ENCODE measurements at regions not wholly inside any gene's neighbourhood (a gene's known extent, or its start where the extent isn't known, plus 50 kb on each side); places are given as distances from the start of the nearest gene placed in this dataset.
"Not testable (repeated sequence)": the region's sequence is repeated elsewhere in the genome, so short reads cannot be mapped to it uniquely, and the experiment has no call there.

DNA sequence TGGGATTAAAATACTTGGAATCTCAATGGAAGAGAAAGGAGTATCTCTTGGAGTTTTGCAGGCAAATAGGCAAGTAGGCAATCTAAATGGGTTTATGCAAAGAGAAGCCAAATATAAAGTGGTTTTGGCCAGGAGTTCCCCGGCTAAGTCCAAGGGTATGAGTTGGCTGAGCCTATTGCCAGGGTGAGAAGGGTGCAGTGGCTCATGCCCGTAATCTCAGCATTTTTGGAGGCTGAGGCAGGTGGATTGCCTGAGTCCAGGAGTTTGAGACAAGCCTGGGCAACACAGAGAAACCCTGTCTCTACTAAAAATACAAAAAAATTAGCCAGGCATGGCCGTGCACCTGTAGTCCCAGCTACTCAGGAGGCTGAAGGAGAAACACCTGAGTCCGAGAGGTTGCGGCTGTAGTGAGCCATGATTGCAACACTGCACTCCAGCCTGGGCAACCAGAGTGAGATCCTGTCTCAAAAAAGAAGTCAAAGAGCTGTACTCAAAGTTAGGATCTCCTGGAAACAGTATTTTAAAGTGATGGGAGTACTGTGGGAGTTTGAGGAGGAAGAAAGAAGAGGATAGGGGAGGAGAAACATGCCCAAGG, 130.4 kb upstream of the RAB18 start:
- no peak overlapping the region for H3K4me3 ChIP-seq (replicated peaks; ENCODE audit: insufficient read depth, low read length)
- peak; percentile 23; the same call in 1 of the 2 replicates for TF ChIP-seq SPI1 (IDR thresholded peaks at IDR 0.05; ENCODE audit: borderline replicate concordance, low read depth)
- no peak for TF ChIP-seq POLR2AphosphoS5 (IDR thresholded peaks at IDR 0.05; ENCODE audit: low read depth)
- DNase-seq (ENCODE audit: low read depth in 1 of 2, low spot score in 1 of 2) = no peak
- H3K27ac ChIP-seq (replicated peaks) = no peak overlapping the region
- H3K27me3 ChIP-seq (ENCODE audit: insufficient read depth, poor library complexity, severe bottlenecking) = no peaks in the 10 kb centered on the region

GRCh38 chr10:27372095-27372494, 131.5 kb upstream of the ACBD5 start:
- Histone ChIP-seq H3K4me3 (replicated peaks; ENCODE audit: insufficient read depth, low read length) (no peak overlapping the region), H3K27ac (replicated peaks) (no peak overlapping the region)
- no peak for DNase-seq (ENCODE audit: low read depth in 1 of 2, low spot score in 1 of 2)

GRCh38 chr10:27371375-27371774, 130.8 kb upstream of the ACBD5 start:
- H3K27ac ChIP-seq (replicated peaks); DNase-seq (ENCODE audit: low read depth in 1 of 2, low spot score in 1 of 2); H3K4me3 ChIP-seq (replicated peaks; ENCODE audit: insufficient read depth, low read length); H3K27me3 ChIP-seq (ENCODE audit: insufficient read depth, poor library complexity, severe bottlenecking): not testable (repeated sequence)

More at GRCh38 chr10:27372095-27372494, 131.5 kb upstream of the ACBD5 start:
- TF ChIP-seq, protein P1, sequence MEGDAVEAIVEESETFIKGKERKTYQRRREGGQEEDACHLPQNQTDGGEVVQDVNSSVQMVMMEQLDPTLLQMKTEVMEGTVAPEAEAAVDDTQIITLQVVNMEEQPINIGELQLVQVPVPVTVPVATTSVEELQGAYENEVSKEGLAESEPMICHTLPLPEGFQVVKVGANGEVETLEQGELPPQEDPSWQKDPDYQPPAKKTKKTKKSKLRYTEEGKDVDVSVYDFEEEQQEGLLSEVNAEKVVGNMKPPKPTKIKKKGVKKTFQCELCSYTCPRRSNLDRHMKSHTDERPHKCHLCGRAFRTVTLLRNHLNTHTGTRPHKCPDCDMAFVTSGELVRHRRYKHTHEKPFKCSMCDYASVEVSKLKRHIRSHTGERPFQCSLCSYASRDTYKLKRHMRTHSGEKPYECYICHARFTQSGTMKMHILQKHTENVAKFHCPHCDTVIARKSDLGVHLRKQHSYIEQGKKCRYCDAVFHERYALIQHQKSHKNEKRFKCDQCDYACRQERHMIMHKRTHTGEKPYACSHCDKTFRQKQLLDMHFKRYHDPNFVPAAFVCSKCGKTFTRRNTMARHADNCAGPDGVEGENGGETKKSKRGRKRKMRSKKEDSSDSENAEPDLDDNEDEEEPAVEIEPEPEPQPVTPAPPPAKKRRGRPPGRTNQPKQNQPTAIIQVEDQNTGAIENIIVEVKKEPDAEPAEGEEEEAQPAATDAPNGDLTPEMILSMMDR (IDR thresholded peaks at IDR 0.05; ENCODE audit: insufficient read depth, low read length) = no peak
- TF ChIP-seq GABPA (IDR thresholded peaks at IDR 0.05; ENCODE audit: low read depth) (no peak), POLR2AphosphoS5 (IDR thresholded peaks at IDR 0.05; ENCODE audit: low read depth) (no peak), SPI1 (IDR thresholded peaks at IDR 0.05; ENCODE audit: borderline replicate concordance, low read depth) (no peak)
- no peaks in the 10 kb centered on the region for H3K27me3 ChIP-seq (ENCODE audit: insufficient read depth, poor library complexity, severe bottlenecking)

GRCh38 chr10:27369880-27370279, 129.3 kb upstream of the ACBD5 start:
- no peak for DNase-seq (ENCODE audit: low read depth in 1 of 2, low spot score in 1 of 2)
- TF ChIP-seq, protein P1 (IDR thresholded peaks at IDR 0.05; ENCODE audit: insufficient read depth, low read length) = no peak
- TF ChIP-seq GABPA (IDR thresholded peaks at IDR 0.05; ENCODE audit: low read depth) (no peak), SPI1 (IDR thresholded peaks at IDR 0.05; ENCODE audit: borderline replicate concordance, low read depth) (no peak), POLR2AphosphoS5 (IDR thresholded peaks at IDR 0.05; ENCODE audit: low read depth) (no peak)
- TF ChIP-seq, protein P2, sequence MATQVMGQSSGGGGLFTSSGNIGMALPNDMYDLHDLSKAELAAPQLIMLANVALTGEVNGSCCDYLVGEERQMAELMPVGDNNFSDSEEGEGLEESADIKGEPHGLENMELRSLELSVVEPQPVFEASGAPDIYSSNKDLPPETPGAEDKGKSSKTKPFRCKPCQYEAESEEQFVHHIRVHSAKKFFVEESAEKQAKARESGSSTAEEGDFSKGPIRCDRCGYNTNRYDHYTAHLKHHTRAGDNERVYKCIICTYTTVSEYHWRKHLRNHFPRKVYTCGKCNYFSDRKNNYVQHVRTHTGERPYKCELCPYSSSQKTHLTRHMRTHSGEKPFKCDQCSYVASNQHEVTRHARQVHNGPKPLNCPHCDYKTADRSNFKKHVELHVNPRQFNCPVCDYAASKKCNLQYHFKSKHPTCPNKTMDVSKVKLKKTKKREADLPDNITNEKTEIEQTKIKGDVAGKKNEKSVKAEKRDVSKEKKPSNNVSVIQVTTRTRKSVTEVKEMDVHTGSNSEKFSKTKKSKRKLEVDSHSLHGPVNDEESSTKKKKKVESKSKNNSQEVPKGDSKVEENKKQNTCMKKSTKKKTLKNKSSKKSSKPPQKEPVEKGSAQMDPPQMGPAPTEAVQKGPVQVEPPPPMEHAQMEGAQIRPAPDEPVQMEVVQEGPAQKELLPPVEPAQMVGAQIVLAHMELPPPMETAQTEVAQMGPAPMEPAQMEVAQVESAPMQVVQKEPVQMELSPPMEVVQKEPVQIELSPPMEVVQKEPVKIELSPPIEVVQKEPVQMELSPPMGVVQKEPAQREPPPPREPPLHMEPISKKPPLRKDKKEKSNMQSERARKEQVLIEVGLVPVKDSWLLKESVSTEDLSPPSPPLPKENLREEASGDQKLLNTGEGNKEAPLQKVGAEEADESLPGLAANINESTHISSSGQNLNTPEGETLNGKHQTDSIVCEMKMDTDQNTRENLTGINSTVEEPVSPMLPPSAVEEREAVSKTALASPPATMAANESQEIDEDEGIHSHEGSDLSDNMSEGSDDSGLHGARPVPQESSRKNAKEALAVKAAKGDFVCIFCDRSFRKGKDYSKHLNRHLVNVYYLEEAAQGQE (IDR thresholded peaks at IDR 0.05; ENCODE audit: insufficient replicate concordance, low read depth) = no peak
- Histone ChIP-seq H3K27me3 (ENCODE audit: insufficient read depth, poor library complexity, severe bottlenecking) (peaks cover 2% of the 10 kb centered on the region), H3K27ac (replicated peaks) (no peak overlapping the region), H3K4me3 (replicated peaks; ENCODE audit: insufficient read depth, low read length) (no peak overlapping the region)

GRCh38 chr10:27368706-27369105, 128.1 kb upstream of the ACBD5 start:
- no peak for DNase-seq (ENCODE audit: low read depth in 1 of 2, low spot score in 1 of 2)
- TF ChIP-seq POLR2AphosphoS5 (IDR thresholded peaks at IDR 0.05; ENCODE audit: low read depth) (no peak), GABPA (IDR thresholded peaks at IDR 0.05; ENCODE audit: low read depth) (no peak), SPI1 (IDR thresholded peaks at IDR 0.05; ENCODE audit: borderline replicate concordance, low read depth) (no peak)
- TF ChIP-seq, protein P1 (IDR thresholded peaks at IDR 0.05; ENCODE audit: insufficient read depth, low read length) = no peak
- TF ChIP-seq, protein P2 (IDR thresholded peaks at IDR 0.05; ENCODE audit: insufficient replicate concordance, low read depth) = no peak
- Histone ChIP-seq H3K27ac (replicated peaks) (no peak overlapping the region), H3K27me3 (ENCODE audit: insufficient read depth, poor library complexity, severe bottlenecking) (peaks cover 2% of the 10 kb centered on the region), H3K4me3 (replicated peaks; ENCODE audit: insufficient read depth, low read length) (no peak overlapping the region)
